ENCODE measurements at regions not wholly inside any gene's neighbourhood (a gene's known extent, or its start where the extent isn't known, plus 50 kb on each side); places are given as distances from the start of the nearest gene placed in this dataset.
"Not testable (repeated sequence)": the region's sequence is repeated elsewhere in the genome, so short reads cannot be mapped to it uniquely, and the experiment has no call there.

- no peak for DNase-seq
These were observed 325.8 kb upstream of the SPHKAP start for GRCh38 chr2:228507231-228507824.

- no peak for DNase-seq
These were observed 322.2 kb upstream of the SPHKAP start for GRCh38 chr2:228503731-228504130.

- DNase-seq: no peak
These were observed 312.4 kb upstream of the SPHKAP start for GRCh38 chr2:228493852-228494251.

GRCh38 chr2:228479014-228479413 is 297.5 kb upstream of the SPHKAP start:
- DNase-seq: no peak

- no peak for DNase-seq
These were observed 293.0 kb upstream of the SPHKAP start for GRCh38 chr2:228474466-228474865.

- no peak for DNase-seq
These were observed 288.2 kb upstream of the SPHKAP start for GRCh38 chr2:228469721-228470120.

- no peak for DNase-seq
These were observed 285.4 kb upstream of the SPHKAP start for GRCh38 chr2:228466851-228467250.

GRCh38 chr2:228465408-228465807 is 283.9 kb upstream of the SPHKAP start:
- DNase-seq: no peak

- no peak for DNase-seq
These were observed 276.9 kb upstream of the SPHKAP start for GRCh38 chr2:228458364-228458763.

- DNase-seq: no peak
These were observed 265.9 kb upstream of the SPHKAP start for GRCh38 chr2:228447266-228447915.

- DNase-seq: no peak
These were observed 265.2 kb upstream of the SPHKAP start for GRCh38 chr2:228446734-228447133.

- DNase-seq: peak; percentile 35
These were observed 262.7 kb upstream of the SPHKAP start for GRCh38 chr2:228444161-228444560.

- no peak for DNase-seq
These were observed 252.2 kb upstream of the SPHKAP start for GRCh38 chr2:228433721-228434120.

GRCh38 chr2:228432116-228432515 is 250.6 kb upstream of the SPHKAP start:
- no peak for DNase-seq

- DNase-seq: no peak
These were observed 249.5 kb upstream of the SPHKAP start for GRCh38 chr2:228430986-228431385.

- no peak for DNase-seq
These were observed 245.2 kb upstream of the SPHKAP start for GRCh38 chr2:228426502-228427216.

- DNase-seq: not testable (repeated sequence)
These were observed 244.0 kb upstream of the SPHKAP start for GRCh38 chr2:228425411-228426060.

GRCh38 chr2:228417956-228418355 is 236.5 kb upstream of the SPHKAP start:
- no peak for DNase-seq

GRCh38 chr2:228417526-228417925 is 236.0 kb upstream of the SPHKAP start:
- no peak for DNase-seq

GRCh38 chr2:228410061-228410460 is 228.6 kb upstream of the SPHKAP start:
- DNase-seq: no peak

GRCh38 chr2:228409493-228409892 is 228.0 kb upstream of the SPHKAP start:
- DNase-seq: no peak

- DNase-seq: no peak
These were observed 227.2 kb upstream of the SPHKAP start for GRCh38 chr2:228408529-228409227.

- DNase-seq: no peak
These were observed 226.3 kb upstream of the SPHKAP start for GRCh38 chr2:228407821-228408220.

Measured in retina (tissue), 1 donor.